ENCODE measurements at regions not wholly inside any gene's neighbourhood (a gene's known extent, or its start where the extent isn't known, plus 50 kb on each side); places are given as distances from the start of the nearest gene placed in this dataset.

- intact Hi-C loops (cut with micrococcal nuclease) = no loop called here
- Mint-ChIP-seq H3K4me1 (ENCODE audit: low read depth) (no peaks in the 10 kb centered on the region), H3K9me3 (no peaks in the 10 kb centered on the region), H3K4me3 (no peak overlapping the region), H3K27me3 (ENCODE audit: low read depth) (no peaks in the 10 kb centered on the region), H3K36me3 (ENCODE audit: low read depth) (no peaks in the 10 kb centered on the region), H3K27ac (no peak overlapping the region)
- CTCF ChIA-PET = interaction anchor here (0.8 to 1.0 kb wide), 2 partner anchors 177 to 186 kb away, joined by 3 read pairs; no protein-coding TSS in a partner anchor
- DNase-seq = no peak
These were observed 397.5 kb upstream of the ARID1B start for GRCh38 chr6:156379392-156380289.

DNA sequence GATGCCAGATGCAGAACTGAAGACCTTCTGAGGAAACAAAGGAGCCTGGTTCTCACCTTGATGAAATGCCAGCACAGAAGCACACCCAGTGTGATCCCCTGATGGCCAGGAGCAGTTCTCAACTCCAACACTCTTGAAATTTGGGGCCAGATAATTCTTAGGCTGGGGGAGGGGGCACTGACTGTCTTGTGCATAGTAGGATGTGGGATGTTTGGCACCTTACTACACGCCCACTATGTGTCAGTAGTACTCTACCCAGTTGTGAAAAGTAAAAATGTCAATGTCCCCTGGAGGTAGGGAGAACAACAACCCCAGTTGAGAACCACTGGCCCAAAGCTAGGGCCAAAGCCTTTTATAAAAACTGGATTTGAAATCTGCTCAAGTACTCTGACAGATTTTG is 398.3 kb upstream of the ARID1B start:
- no peak overlapping the region for H3K4me3 Mint-ChIP-seq
- no peaks in the 10 kb centered on the region for H3K27me3 Mint-ChIP-seq (ENCODE audit: low read depth)
- no peaks in the 10 kb centered on the region for H3K4me1 Mint-ChIP-seq (ENCODE audit: low read depth)
- no peak for DNase-seq
- H3K36me3 Mint-ChIP-seq (ENCODE audit: low read depth) = no peaks in the 10 kb centered on the region
- H3K9me3 Mint-ChIP-seq = no peaks in the 10 kb centered on the region
- H3K27ac Mint-ChIP-seq = no peak overlapping the region
- CTCF ChIA-PET = interaction anchor here (0.8 to 1.0 kb wide), 2 partner anchors 178 to 187 kb away, joined by 3 read pairs; no protein-coding TSS in a partner anchor
- intact Hi-C loops (cut with micrococcal nuclease) = no loop called here

GRCh38 chr6:156376091-156376490 is 401.1 kb upstream of the ARID1B start:
- H3K27ac Mint-ChIP-seq = no peak overlapping the region
- peaks cover 3% of the 10 kb centered on the region for H3K36me3 Mint-ChIP-seq (ENCODE audit: low read depth)
- CTCF ChIA-PET = no interaction called here
- H3K9me3 Mint-ChIP-seq = no peaks in the 10 kb centered on the region
- H3K4me1 Mint-ChIP-seq (ENCODE audit: low read depth) = no peaks in the 10 kb centered on the region
- H3K4me3 Mint-ChIP-seq = no peak overlapping the region
- intact Hi-C loops (cut with micrococcal nuclease) = no loop called here
- no peaks in the 10 kb centered on the region for H3K27me3 Mint-ChIP-seq (ENCODE audit: low read depth)
- DNase-seq = no peak

GRCh38 chr6:156359912-156360311 is 417.3 kb upstream of the ARID1B start:
- Mint-ChIP-seq H3K27me3 (ENCODE audit: low read depth) (no peaks in the 10 kb centered on the region), H3K27ac (no peak overlapping the region), H3K36me3 (ENCODE audit: low read depth) (peaks cover 11% of the 10 kb centered on the region), H3K4me3 (no peak overlapping the region), H3K4me1 (ENCODE audit: low read depth) (no peaks in the 10 kb centered on the region), H3K9me3 (peaks cover 3% of the 10 kb centered on the region)
- no peak for DNase-seq
- CTCF ChIA-PET = no interaction called here
- intact Hi-C loops (cut with micrococcal nuclease) = no loop called here

DNA sequence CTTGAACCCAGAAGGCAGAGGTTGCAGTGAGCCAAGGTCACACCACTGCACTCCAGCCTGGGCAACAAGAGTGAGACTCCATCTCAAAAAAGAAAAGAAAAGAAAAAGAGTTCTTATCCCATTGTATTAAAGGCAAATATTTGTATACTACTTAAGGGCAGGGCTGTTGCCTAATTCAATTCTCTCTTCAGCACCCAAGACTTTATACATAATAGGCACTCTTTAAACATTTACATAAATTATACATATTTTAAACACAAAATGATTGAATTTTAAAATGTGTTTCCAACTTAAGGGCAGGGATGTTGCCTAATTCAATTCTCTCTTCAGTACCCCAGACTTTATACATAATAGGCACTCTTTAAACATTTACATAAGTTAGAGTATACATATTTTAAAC is 424.3 kb upstream of the ARID1B start:
- H3K9me3 Mint-ChIP-seq = no peaks in the 10 kb centered on the region
- H3K4me3 Mint-ChIP-seq = no peak overlapping the region
- DNase-seq = no peak
- H3K4me1 Mint-ChIP-seq (ENCODE audit: low read depth) = no peaks in the 10 kb centered on the region
- no peaks in the 10 kb centered on the region for H3K27me3 Mint-ChIP-seq (ENCODE audit: low read depth)
- H3K27ac Mint-ChIP-seq = no peak overlapping the region
- CTCF ChIA-PET = interaction anchor here (0.7 kb wide), 1 partner anchor 205 kb away, joined by 3 read pairs; no protein-coding TSS in a partner anchor
- peaks cover 8% of the 10 kb centered on the region for H3K36me3 Mint-ChIP-seq (ENCODE audit: low read depth)
- intact Hi-C loops (cut with micrococcal nuclease) = no loop called here

DNA sequence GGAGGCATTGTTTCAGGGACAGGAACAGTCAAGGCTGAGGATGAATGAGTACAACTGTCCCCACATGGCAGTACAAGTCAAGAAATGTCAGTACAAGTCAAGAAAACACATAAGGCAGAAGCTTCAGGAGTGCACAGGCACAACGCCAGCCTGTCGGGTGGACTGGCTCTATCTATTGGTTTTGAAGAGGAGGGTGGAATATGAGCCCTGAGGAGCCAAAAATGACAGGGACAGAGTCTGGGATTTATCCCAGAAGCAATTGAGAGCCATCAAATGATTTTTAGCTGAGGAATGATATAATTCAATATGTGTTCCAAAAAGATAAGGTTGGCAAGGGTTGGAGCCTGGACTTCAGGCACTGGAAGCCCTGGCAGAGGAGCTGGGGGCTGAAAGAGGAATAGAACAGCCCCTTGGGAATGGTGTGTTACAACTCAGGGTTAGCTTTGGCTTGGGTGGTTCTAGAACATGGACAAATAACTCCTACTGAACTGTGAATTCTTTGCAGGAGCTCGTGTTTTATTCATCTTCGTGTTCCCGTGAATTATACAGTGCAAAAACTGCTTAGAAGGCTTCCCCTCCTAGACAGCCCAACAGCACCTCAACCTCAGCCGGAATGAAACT is 425.7 kb upstream of the ARID1B start:
- no peaks in the 10 kb centered on the region for H3K9me3 Mint-ChIP-seq
- CTCF ChIA-PET = no interaction called here
- peaks cover 1% of the 10 kb centered on the region for H3K36me3 Mint-ChIP-seq (ENCODE audit: low read depth)
- no peak overlapping the region for H3K27ac Mint-ChIP-seq
- intact Hi-C loops (cut with micrococcal nuclease) = no loop called here
- DNase-seq = no peak
- H3K4me1 Mint-ChIP-seq (ENCODE audit: low read depth) = no peaks in the 10 kb centered on the region
- no peaks in the 10 kb centered on the region for H3K27me3 Mint-ChIP-seq (ENCODE audit: low read depth)
- no peak overlapping the region for H3K4me3 Mint-ChIP-seq

DNA sequence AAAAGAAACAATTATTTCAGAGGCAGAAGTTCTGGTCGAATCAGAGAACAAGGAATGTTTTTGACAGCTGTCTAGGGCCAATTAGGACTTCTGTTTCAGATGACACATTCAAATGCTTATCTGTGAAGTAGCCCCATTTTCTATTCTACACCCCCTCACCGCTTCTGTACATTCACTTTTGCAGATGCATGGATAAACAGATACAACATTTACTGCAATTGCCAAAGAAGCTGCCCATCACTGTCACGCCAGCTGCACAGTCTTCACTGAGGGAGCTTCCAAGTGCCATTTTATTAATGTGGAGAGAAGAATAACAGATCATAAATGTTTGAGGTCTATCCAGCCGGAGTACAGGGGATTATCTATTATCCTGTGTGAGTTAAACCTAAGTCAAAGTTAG is 426.8 kb upstream of the ARID1B start:
- no peak overlapping the region for H3K27ac Mint-ChIP-seq
- intact Hi-C loops (cut with micrococcal nuclease) = no loop called here
- no peaks in the 10 kb centered on the region for H3K9me3 Mint-ChIP-seq
- H3K27me3 Mint-ChIP-seq (ENCODE audit: low read depth) = no peaks in the 10 kb centered on the region
- H3K4me3 Mint-ChIP-seq = no peak overlapping the region
- H3K36me3 Mint-ChIP-seq (ENCODE audit: low read depth) = no peaks in the 10 kb centered on the region
- DNase-seq = no peak
- peaks cover 5% of the 10 kb centered on the region for H3K4me1 Mint-ChIP-seq (ENCODE audit: low read depth)
- CTCF ChIA-PET = no interaction called here

- no peaks in the 10 kb centered on the region for H3K27me3 Mint-ChIP-seq (ENCODE audit: low read depth)
- no peaks in the 10 kb centered on the region for H3K9me3 Mint-ChIP-seq
- no peak overlapping the region for H3K27ac Mint-ChIP-seq
- CTCF ChIA-PET = no interaction called here
- no peaks in the 10 kb centered on the region for H3K36me3 Mint-ChIP-seq (ENCODE audit: low read depth)
- no peak for DNase-seq
- H3K4me3 Mint-ChIP-seq = no peak overlapping the region
- intact Hi-C loops (cut with micrococcal nuclease) = no loop called here
- H3K4me1 Mint-ChIP-seq (ENCODE audit: low read depth) = peaks cover 5% of the 10 kb centered on the region
These were observed 428.3 kb upstream of the ARID1B start for GRCh38 chr6:156348849-156349248.

DNA sequence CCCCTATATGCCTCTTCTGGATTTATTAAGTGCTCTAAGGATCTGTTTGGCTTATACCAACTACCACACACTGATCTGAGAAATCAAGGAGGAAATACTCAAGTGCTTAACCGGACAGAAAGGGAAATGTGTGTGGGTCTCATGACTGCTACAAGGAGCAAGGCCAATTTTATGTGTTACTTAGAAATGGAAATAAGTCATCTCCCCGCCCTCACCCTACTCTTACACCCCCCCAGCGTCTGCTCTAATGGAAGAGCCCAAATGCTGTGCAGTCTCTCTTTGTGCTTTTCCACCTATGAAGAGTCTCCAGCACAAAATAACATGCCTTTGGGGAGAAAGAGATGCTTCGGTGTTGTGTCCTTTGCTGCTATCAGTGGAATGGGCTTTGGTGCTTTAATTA is 428.8 kb upstream of the ARID1B start:
- peaks cover 5% of the 10 kb centered on the region for H3K4me1 Mint-ChIP-seq (ENCODE audit: low read depth)
- H3K36me3 Mint-ChIP-seq (ENCODE audit: low read depth) = no peaks in the 10 kb centered on the region
- no peaks in the 10 kb centered on the region for H3K9me3 Mint-ChIP-seq
- no peak for DNase-seq
- H3K27me3 Mint-ChIP-seq (ENCODE audit: low read depth) = no peaks in the 10 kb centered on the region
- H3K27ac Mint-ChIP-seq = no peak overlapping the region
- CTCF ChIA-PET = no interaction called here
- H3K4me3 Mint-ChIP-seq = no peak overlapping the region
- intact Hi-C loops (cut with micrococcal nuclease) = no loop called here

- intact Hi-C loops (cut with micrococcal nuclease) = no loop called here
- H3K27me3 Mint-ChIP-seq (ENCODE audit: low read depth) = no peaks in the 10 kb centered on the region
- H3K9me3 Mint-ChIP-seq = no peaks in the 10 kb centered on the region
- no peak overlapping the region for H3K4me3 Mint-ChIP-seq
- H3K36me3 Mint-ChIP-seq (ENCODE audit: low read depth) = no peaks in the 10 kb centered on the region
- no peak overlapping the region for H3K27ac Mint-ChIP-seq
- CTCF ChIA-PET = no interaction called here
- H3K4me1 Mint-ChIP-seq (ENCODE audit: low read depth) = peaks cover 5% of the 10 kb centered on the region
- DNase-seq = no peak
These were observed 429.5 kb upstream of the ARID1B start for GRCh38 chr6:156347656-156348055.

- Mint-ChIP-seq H3K36me3 (ENCODE audit: low read depth) (no peaks in the 10 kb centered on the region), H3K4me3 (no peak overlapping the region), H3K4me1 (ENCODE audit: low read depth) (peaks cover 5% of the 10 kb centered on the region), H3K27ac (no peak overlapping the region), H3K27me3 (ENCODE audit: low read depth) (no peaks in the 10 kb centered on the region), H3K9me3 (no peaks in the 10 kb centered on the region)
- CTCF ChIA-PET = no interaction called here
- intact Hi-C loops (cut with micrococcal nuclease) = no loop called here
- DNase-seq = no peak
These were observed 429.9 kb upstream of the ARID1B start for GRCh38 chr6:156347246-156347645.

DNA sequence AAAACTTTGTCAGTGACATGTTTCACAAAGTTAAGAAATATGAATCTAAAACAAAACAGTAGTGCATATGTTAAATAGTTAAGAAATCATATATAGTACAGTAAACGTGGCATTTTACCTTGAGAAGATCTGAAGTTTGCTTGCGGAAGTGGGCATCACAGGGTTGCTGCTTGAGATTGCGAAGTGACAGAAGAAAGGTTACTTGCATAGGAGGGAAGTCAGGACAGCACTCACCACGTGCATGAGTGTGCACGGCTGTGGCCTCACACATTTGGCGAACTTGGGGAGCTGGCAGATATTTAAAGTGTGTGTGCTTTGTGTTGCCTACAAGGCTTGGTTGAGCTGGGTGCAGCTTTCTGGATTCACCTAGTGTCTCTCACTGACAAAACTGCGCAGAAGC is 431.5 kb upstream of the ARID1B start:
- no peak overlapping the region for H3K27ac Mint-ChIP-seq
- DNase-seq = peak; percentile 40
- CTCF ChIA-PET = no interaction called here
- H3K4me1 Mint-ChIP-seq (ENCODE audit: low read depth) = peaks cover 5% of the 10 kb centered on the region
- H3K36me3 Mint-ChIP-seq (ENCODE audit: low read depth) = no peaks in the 10 kb centered on the region
- intact Hi-C loops (cut with micrococcal nuclease) = no loop called here
- no peaks in the 10 kb centered on the region for H3K9me3 Mint-ChIP-seq
- H3K4me3 Mint-ChIP-seq = no peak overlapping the region
- H3K27me3 Mint-ChIP-seq (ENCODE audit: low read depth) = no peaks in the 10 kb centered on the region

DNA sequence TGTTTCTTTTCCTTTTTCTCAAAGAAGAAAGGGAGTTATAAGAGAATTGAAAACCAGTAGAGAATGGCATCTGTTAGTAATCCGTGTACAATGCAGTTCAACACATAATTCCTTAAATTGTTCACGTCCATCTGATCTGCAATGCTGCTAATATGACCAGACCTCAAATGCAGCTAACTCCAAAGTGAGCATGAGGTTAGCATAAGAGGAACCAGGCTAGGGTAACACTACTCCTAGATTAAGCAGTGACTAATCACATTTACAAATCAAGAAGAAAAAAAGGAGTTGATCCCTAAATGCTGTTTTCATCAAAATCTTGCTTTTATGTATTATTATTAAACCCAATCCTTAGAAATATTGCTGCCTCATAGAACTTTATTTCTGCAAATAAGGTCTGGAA is 432.7 kb upstream of the ARID1B start:
- Mint-ChIP-seq H3K4me3 (no peak overlapping the region), H3K27me3 (ENCODE audit: low read depth) (no peaks in the 10 kb centered on the region), H3K27ac (no peak overlapping the region), H3K4me1 (ENCODE audit: low read depth) (peaks cover 5% of the 10 kb centered on the region), H3K9me3 (no peaks in the 10 kb centered on the region), H3K36me3 (ENCODE audit: low read depth) (no peaks in the 10 kb centered on the region)
- DNase-seq = no peak
- intact Hi-C loops (cut with micrococcal nuclease) = no loop called here
- CTCF ChIA-PET = no interaction called here

Measured in activated naive CD4-positive, alpha-beta T cell treated with anti-CD3 and anti-CD28 coated beads for 36 hours (primary cell).